Superior temporal gyrus (tissue), 1 donor: ENCODE measurements at regions not wholly inside any gene's neighbourhood (a gene's known extent, or its start where the extent isn't known, plus 50 kb on each side); places are given as distances from the start of the nearest gene placed in this dataset.
"Not testable (repeated sequence)": the region's sequence is repeated elsewhere in the genome, so short reads cannot be mapped to it uniquely, and the experiment has no call there.

Experiments used
- DNase-seq: peaks from one replicate; pipeline ENCODE4 v3.0.0-alpha.2; 2016; ENCODE audit errors: extremely low spot score

GRCh38 chr10:7108141-7108540 is 302.7 kb downstream of the SFMBT2 start:
- DNase-seq: no peak

- DNase-seq: no peak
Observed at GRCh38 chr10:7107285-7107684, 303.5 kb downstream of the SFMBT2 start.

GRCh38 chr10:7104379-7104778 is 306.5 kb downstream of the SFMBT2 start:
- DNase-seq: not testable (repeated sequence)

- DNase-seq: no peak
Observed at GRCh38 chr10:7102557-7103349, 308.1 kb downstream of the SFMBT2 start.

DNA sequence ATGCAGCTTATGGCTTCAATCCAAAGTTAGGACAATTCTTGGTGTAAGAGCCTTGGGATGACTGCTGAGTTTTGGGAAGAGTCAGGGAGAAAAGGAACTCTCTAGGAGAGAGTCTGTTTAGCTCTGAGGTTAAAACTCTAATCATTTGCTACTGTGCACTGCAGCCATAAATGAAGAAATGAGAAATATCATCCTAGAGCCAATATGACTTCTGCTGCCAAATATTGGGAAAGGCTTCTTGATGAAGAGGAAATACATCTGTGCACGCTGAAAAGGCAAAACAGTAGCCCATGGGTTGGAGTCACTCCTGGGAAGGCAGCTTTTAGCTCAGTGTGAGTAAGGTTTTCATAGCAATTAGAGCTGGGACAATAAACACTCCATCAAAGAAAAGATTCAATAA is 308.8 kb downstream of the SFMBT2 start:
- no peak for DNase-seq

DNA sequence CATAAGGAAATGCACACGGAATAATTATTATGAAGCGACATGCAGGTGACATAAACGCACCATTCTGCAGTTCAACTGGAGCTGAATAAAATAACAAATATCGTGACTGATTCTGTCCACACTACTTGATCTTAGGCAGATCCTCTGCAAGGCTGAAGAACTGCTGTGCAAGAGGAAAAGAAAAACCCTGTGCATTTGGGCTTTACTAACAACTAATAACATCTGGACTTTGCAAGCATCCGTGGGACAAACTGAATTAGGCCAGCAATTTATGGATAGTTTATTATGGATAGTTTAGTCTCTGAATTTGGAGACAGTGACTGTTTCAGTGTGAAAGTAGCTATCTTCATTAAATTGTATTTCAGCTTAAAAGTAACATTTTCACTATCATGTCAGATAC is 309.4 kb downstream of the SFMBT2 start:
- no peak for DNase-seq

- DNase-seq: no peak
Observed at GRCh38 chr10:7100032-7100702, 310.7 kb downstream of the SFMBT2 start.

DNA sequence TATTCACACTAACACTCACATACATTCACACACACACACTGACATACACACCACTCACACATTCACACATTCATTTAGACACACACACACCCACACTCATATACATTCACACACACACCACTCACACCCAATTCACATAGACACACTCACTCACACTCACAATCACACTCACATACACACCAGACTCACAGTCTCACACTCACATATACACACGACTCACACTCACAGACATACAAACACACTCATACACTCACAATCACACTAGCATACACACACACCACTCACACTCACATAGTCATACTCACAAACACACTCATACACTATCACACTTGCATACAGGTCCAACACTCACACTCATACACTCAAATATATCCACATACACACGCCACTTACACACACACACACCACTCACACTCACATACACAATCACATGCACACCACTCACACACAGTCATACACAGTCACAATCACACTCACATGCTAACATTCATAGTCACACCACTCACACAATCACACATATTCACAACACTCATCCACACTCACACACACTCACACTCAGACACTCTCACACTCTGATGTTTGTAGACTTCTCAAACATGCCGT is 312.6 kb downstream of the SFMBT2 start:
- no peak for DNase-seq

GRCh38 chr10:7094781-7095180 is 316.1 kb downstream of the SFMBT2 start:
- no peak for DNase-seq

DNA sequence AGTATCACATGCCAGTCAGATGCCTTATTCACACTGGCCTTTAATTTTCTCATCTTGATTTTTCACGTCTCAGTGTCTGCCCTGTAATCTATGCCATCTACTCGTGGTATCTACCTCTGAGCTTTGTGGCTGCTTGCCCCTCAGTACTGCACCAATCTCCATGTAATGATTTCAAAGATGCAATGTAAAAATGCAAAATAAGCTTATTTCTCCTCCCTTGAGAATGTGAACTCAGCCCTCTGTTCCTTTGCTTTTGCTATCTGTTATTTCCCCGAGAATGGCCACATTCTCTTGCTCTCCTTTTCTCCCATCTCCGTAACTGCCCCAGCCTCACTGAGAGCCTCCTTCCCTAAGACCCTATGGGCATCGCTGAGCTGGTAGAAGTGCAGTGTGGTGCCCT is 317.5 kb downstream of the SFMBT2 start:
- DNase-seq: no peak

GRCh38 chr10:7092603-7093002 is 318.2 kb downstream of the SFMBT2 start:
- no peak for DNase-seq

DNA sequence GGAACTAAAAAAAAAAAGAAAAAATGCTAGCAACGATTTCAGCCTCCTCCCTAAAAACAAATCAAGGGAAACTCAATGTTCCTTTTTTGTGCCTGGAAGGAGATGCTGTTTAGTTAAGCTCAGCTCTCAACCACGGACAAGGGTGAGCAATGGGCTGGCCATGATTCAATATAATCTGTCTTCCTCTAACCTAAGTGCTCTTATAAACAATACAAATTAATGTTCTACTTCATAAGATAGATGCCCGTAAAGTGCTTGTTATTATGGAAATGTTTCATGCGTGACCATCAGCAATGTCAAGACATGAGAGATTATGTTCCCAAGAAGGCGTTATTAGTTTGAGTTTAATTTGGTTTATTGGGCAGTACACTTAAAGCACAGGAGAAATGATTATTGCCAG is 320.3 kb downstream of the SFMBT2 start:
- no peak for DNase-seq

GRCh38 chr10:7085913-7086589 is 324.8 kb downstream of the SFMBT2 start:
- peak; percentile 83 for DNase-seq

GRCh38 chr10:7085147-7085912 is 325.5 kb downstream of the SFMBT2 start:
- DNase-seq: peak; percentile 85

DNA sequence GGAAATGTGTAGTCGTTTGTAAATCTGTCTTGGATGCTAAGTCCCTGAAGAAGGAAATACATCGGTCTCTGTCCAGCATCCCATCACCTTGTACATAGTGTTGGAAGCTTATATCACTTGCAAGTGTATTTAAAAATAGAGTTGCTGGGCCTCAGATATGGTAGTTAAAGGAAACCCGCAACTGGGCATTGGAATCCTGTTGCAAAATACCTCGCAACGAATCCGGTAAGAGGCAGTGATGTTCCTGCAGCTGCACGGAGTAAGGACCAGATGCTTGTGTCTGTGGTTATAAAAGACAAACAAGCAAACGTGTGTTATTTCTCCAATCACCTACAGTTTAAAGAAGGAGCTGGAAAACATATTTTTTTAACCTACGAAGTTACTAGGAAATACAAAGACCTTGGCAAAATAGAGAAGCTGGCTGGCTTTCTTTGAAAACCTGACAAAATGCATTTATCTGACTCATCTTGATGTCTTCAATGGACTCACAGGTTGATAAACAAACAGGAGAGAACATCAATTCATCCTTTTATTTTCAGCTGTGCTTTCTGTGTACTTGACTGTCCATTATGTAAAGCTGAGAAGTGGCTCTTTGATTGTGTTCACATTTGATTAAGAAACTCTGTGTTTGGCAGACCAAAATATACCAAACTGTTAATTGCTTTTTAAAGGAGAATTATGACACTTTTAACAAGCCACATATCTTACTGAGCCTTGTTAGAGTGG is 326.4 kb downstream of the SFMBT2 start:
- DNase-seq: peak; percentile 69

DNA sequence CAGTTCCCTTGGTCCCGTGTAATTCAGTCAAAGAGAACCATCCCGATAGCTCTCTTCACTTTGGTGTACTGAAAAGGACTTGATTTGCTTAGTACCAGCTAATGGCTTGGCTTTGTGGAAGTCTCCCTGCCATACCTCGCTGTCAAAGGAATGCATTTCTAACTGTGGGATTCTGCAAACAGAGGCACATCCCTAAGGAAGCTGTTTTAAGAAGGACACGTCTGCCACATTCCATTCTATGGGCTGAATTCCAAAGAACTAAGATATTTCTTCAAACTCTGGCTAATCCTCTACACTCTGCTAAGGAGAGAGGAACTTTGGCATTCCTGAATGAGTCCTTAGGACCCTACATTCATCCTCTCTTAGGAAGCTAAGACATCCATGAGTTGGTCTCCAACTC is 327.9 kb downstream of the SFMBT2 start:
- no peak for DNase-seq

DNA sequence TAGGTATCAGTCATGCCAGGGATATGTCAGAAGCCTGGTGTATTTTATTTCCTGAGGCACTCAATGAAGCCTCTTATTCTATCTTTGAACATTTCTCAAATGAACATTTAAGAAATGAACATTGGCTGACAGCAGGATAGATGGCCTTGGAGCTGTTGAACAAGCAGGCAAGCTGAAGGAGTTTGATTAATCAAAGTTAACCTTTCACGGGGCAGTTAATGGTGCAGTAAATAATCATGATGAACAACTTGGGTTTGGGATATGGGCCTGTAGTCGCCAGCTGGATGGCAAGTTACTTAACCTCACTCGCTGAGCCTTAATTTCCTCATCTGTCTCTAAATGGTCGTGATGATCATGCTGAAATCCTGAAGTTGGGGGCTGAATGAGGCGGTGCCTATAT is 333.0 kb downstream of the SFMBT2 start:
- DNase-seq: no peak

DNA sequence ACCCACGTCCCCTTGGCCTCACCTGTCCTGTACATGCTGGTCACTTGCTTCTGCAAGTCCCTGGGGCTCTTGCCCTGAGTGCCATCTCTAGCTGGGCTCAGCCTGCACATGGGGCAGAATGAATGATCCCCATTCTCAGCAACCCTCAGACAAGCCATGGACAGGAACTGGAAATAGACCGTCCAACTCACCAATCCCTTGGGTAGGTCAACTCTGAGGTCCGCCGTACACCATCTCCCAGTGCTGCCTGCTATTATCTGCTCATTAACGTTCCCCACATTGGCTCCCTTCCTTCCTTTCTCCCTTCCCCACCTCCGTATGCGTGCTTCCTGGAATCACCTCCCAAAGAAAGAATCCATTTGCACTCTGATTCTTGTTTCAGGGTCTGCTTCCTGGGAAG is 335.0 kb downstream of the SFMBT2 start:
- no peak for DNase-seq

- no peak for DNase-seq
Observed at GRCh38 chr10:7075110-7075509, 335.7 kb downstream of the SFMBT2 start.

- no peak for DNase-seq
Observed at GRCh38 chr10:7071421-7071820, 339.4 kb downstream of the SFMBT2 start.

DNA sequence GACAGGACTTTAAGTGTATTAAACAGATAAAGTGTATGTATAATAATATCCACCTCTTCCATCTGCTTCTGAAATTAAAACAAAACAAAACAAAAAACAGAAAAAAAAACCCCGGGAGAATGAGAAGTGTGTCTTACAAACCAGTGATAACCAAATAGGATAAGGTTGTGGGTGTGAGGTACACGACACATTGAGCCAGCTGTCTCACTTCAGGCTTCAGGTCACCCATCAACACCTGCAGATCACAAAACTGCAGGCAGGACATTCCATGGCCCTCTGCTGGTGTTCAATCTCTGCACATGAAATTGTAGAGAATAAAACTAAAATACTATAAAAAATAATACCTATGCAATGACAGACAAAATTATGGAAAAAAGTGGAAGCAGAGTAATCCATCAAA is 339.9 kb downstream of the SFMBT2 start:
- DNase-seq: no peak
